Upper lobe of left lung (tissue), 6 donors: ENCODE measurements at regions not wholly inside any gene's neighbourhood (a gene's known extent, or its start where the extent isn't known, plus 50 kb on each side); places are given as distances from the start of the nearest gene placed in this dataset.

Source experiments
- ATAC-seq, 2 donors: fragments of 200-7000 bp; cut with Tn5 transposase; one replicate each; pipeline ENCODE4 v1.9.1; 2022; ENCODE audit warnings: mild to moderate bottlenecking in 2 of 2, moderate library complexity in 2 of 2; ENCODE audit not compliant: low FRiP score in 2 of 2
- DNase-seq, 2 donors: peaks; one replicate each; pipeline ENCODE4 v3.0.0-alpha.2; 2019 to 2020
- H3K27ac ChIP-seq, 4 donors: fragments of 200-600 bp; sonication (generic); one replicate each; pipeline ENCODE4 v1.5.1; 2016 to 2019
- H3K27me3 ChIP-seq, 4 donors: fragments of 200-600 bp; sonication (generic); one replicate each; pipeline ENCODE4 v1.5.1; 2017 to 2019
- H3K36me3 ChIP-seq, 4 donors: fragments of 200-600 bp; sonication (generic); one replicate each; pipeline ENCODE4 v1.5.1; 2016 to 2019
- H3K4me1 ChIP-seq, 4 donors: fragments of 200-600 bp; sonication (generic); one replicate each; pipeline ENCODE4 v1.5.1; 2018 to 2019
- H3K4me3 ChIP-seq, 4 donors: fragments of 200-600 bp; sonication (generic); one replicate each; pipeline ENCODE4 v1.5.1; 2017 to 2019; ENCODE audit warnings: mild to moderate bottlenecking in 2 of 4, moderate library complexity in 1 of 4
- H3K9me3 ChIP-seq, 4 donors: fragments of 200-600 bp; sonication (generic); one replicate each; pipeline ENCODE4 v1.5.1; 2018 to 2019
- EP300 ChIP-seq, 4 donors: sonication (generic); formaldehyde crosslinking; IDR thresholded peaks; one replicate each; pipeline ENCODE4 v1.5.1; 2017; ENCODE audit warnings: antibody characterized with exemption in 4 of 4, control low read depth in 2 of 4
- POLR2A ChIP-seq, 4 donors: fragments of 450-650 bp; IDR thresholded peaks; one replicate each; pipeline ENCODE4 v1.5.1; 2016 to 2017; ENCODE audit warnings: antibody characterized with exemption in 4 of 4, mild to moderate bottlenecking in 2 of 4
- POLR2AphosphoS5 ChIP-seq, 2 donors: sonication (generic); formaldehyde crosslinking; IDR thresholded peaks; one replicate each; pipeline ENCODE4 v1.5.1; 2017; ENCODE audit warnings: antibody characterized with exemption in 2 of 2
- whole genome bisulfite sequencing, 2 donors: methylation state at CpG; one replicate each; pipeline ENCODE4 v1.1.5; 2017 to 2018; 5-methylcytosine and 5-hydroxymethylcytosine counted together
- TF ChIP-seq, protein P1 (sequence below), 6 experiments: fragments of 450-650 bp in 4 of 6; fragments of 200-600 bp in 2 of 6; sonication (generic) in 2 of 6; IDR thresholded peaks; one replicate each; pipeline ENCODE4 v1.5.1; 2016 to 2019; ENCODE audit warnings: antibody characterized with exemption in 6 of 6
- donor health status: DM: no; HTN: no; CAD: no; lungs with moderate emphysema.
- donor health status: DM: no; HTN: yes; CAD: no; lungs with severe emphysema.

DNA sequence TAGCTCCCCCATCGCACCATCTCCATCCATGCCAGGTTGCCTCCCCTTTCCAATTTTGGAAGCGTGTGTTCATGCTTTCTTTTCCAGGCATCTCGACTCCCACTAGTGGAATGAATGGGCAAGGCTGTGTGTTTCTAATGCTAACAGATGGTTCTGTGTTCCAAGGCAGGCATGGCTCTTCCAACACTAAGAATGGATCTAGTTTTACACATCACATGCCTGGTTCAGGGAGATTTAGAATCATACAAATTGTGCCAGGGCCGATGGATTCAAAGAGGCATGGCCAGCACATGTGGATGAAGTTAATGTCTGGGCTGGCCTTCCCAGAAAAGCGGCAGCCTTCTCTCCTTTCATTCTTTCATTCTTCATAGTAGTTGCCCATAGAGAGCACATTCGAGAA lies 438.7 kb downstream of the PRDM2 start:
- H3K27ac ChIP-seq: no peak overlapping the region

DNA sequence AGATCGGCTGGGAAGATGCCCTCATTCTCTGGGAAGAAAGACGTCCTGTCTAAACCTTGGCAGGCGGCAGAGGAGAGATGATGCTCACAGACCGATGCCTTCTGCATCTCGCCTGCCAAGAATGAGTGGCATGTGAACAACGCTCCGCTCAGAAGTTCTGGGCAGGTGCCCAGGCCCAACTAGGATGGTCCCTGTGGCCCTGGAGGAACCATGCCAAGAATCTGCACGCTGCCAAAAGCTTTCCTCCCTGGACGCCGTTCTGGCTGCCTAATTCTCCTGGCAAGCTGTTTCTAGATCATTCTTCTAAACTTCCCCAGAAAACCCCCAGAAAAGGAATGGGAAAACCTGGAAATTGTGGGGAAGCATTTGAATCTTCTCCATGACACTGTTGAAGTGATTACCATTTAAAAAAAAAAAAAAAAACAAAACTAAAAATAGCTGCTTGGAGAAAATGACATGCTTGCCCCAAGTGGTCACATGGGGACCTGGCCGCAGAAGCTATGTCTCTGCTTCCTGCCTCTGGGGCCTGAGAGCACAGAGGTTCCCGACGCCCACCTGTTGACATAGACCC lies 440.9 kb downstream of the PRDM2 start:
- Histone ChIP-seq H3K4me3 (no peak overlapping the region), H3K36me3 (no peaks in the 10 kb centered on the region), H3K27ac (peak overlapping the region in 3 of 4 donors; percentile 19 to 40 (median 27)), H3K9me3 (no peaks in the 10 kb centered on the region), H3K27me3 (no peaks in the 10 kb centered on the region), H3K4me1 (peaks cover 7 to 21% (median 16%) of the 10 kb centered on the region in 4 donors)
- 42 to 67% methylated on average over 13 of the region's 13 CpGs for WGBS, 2 donors
- TF ChIP-seq EP300 (IDR thresholded peaks at IDR 0.05) (no peak), POLR2A (IDR thresholded peaks at IDR 0.05) (no peak), POLR2AphosphoS5 (IDR thresholded peaks at IDR 0.05) (no peak)
- DNase-seq (peak in 1 of 2 donors; percentile 31), ATAC-seq (peak in 1 of 2 donors; percentile 42)

More for the DNA sequence above, 438.7 kb downstream of the PRDM2 start:
- no peak for DNase-seq
- no peak for ATAC-seq
- Histone ChIP-seq H3K27me3 (no peaks in the 10 kb centered on the region), H3K9me3 (no peaks in the 10 kb centered on the region), H3K4me1 (peaks cover 7 to 21% (median 16%) of the 10 kb centered on the region in 4 donors), H3K4me3 (no peak overlapping the region), H3K36me3 (no peaks in the 10 kb centered on the region)
- 68 to 76% methylated on average over 6 of the region's 6 CpGs for WGBS, 2 donors
- TF ChIP-seq, protein P1, sequence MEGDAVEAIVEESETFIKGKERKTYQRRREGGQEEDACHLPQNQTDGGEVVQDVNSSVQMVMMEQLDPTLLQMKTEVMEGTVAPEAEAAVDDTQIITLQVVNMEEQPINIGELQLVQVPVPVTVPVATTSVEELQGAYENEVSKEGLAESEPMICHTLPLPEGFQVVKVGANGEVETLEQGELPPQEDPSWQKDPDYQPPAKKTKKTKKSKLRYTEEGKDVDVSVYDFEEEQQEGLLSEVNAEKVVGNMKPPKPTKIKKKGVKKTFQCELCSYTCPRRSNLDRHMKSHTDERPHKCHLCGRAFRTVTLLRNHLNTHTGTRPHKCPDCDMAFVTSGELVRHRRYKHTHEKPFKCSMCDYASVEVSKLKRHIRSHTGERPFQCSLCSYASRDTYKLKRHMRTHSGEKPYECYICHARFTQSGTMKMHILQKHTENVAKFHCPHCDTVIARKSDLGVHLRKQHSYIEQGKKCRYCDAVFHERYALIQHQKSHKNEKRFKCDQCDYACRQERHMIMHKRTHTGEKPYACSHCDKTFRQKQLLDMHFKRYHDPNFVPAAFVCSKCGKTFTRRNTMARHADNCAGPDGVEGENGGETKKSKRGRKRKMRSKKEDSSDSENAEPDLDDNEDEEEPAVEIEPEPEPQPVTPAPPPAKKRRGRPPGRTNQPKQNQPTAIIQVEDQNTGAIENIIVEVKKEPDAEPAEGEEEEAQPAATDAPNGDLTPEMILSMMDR (IDR thresholded peaks at IDR 0.05): peak in 1 of 6 experiments; percentile 25
- TF ChIP-seq EP300 (IDR thresholded peaks at IDR 0.05): no peak

DNA sequence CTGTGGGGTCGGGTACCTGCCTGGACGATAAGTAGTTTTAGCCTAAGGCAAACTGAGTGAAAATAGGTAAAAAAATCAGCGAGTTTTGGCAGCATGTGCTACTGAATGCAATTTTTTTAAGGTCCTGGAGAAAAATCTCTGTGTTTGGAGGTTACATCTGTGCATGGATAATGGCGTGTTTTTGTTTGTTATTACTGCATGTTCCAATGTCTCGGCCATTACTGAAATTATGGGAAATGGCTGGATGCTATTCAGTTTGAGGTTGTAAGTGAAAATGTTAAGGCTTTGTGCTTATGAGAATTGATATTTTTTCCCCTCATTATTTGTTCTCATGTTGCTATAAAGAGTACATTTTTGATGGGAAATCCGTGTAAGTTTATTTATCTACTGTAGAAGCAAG lies 441.7 kb downstream of the PRDM2 start:
- Histone ChIP-seq H3K4me3 (no peak overlapping the region), H3K27ac (peak overlapping the region in 3 of 4 donors; percentile 16 to 24 (median 19)), H3K36me3 (no peaks in the 10 kb centered on the region), H3K27me3 (no peaks in the 10 kb centered on the region), H3K4me1 (peaks cover 7 to 21% (median 16%) of the 10 kb centered on the region in 4 donors), H3K9me3 (no peaks in the 10 kb centered on the region)
- ATAC-seq: no peak
- no peak for TF ChIP-seq EP300 (IDR thresholded peaks at IDR 0.05)
- no peak for TF ChIP-seq POLR2AphosphoS5 (IDR thresholded peaks at IDR 0.05)
- TF ChIP-seq, protein P1 (IDR thresholded peaks at IDR 0.05): no peak
- DNase-seq: no peak
- 58 to 60% methylated on average over 6 of the region's 6 CpGs for WGBS, 2 donors

DNA sequence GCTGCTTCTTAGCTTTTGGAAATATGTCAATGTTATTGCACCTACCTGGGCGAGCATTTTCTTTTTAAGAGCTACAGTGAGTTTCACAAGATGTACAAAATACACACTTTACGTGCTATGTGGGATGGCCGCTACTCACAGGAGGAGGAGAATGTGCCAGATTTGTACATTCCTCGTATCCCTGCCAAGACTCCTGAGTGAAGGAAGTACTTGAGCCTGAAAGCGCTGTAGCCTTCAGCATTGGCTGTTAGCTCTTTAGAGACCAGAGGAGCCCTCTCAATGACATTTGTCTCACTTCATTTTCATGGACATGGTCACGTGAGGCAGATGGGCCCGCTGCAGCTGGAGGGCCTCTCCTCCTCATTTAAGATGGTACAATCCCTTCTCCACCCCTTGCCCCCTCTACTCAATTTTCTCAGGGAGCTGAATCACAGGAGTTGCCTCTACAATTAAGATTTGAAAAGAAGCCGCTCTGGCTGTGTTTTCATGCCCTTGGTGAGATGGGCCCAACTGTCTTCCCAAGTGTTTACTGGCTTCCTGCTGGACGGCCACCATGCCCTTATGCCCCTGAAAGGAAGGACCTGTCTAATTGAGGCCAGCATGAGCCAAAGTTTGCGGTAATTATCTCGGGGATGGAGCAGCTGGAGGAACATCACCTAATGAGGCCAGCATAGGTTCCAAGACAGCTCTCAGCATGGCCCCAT lies 442.6 kb downstream of the PRDM2 start:
- ATAC-seq (peak; percentile 53 to 86), DNase-seq (peak in 1 of 2 donors; percentile 69)
- Histone ChIP-seq H3K27me3 (no peaks in the 10 kb centered on the region), H3K4me3 (no peak overlapping the region), H3K36me3 (no peaks in the 10 kb centered on the region), H3K9me3 (no peaks in the 10 kb centered on the region), H3K27ac (no peak overlapping the region), H3K4me1 (peaks cover 7 to 21% (median 16%) of the 10 kb centered on the region in 4 donors)
- WGBS, 2 donors: 57 to 67% methylated on average over 11 of the region's 11 CpGs
- peak in 1 of 4 donors; percentile 62 for TF ChIP-seq EP300 (IDR thresholded peaks at IDR 0.05)
- TF ChIP-seq POLR2AphosphoS5 (IDR thresholded peaks at IDR 0.05): peak in 1 of 2 donors; percentile 27
- TF ChIP-seq POLR2A (IDR thresholded peaks at IDR 0.05): no peak

DNA sequence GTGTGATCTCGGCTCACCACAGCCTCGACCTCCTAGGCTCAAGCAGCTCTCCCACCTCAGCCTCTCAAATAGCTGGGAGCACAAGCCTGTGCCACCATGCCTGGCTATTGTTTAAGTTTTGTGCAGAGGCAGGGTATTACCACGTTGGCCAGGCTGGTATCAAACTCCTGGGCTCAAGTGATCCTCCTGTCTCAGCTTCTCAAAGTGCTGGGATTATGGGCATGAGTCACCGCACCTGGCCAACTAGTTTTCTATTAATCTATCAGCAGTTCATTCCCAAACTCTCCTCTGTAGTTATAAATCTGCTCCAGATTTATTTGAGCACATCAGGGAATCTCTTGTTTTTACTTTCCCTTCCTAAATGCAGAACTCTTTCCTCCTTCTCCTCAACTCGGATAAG lies 443.8 kb downstream of the PRDM2 start:
- Histone ChIP-seq H3K27me3 (no peaks in the 10 kb centered on the region), H3K9me3 (no peaks in the 10 kb centered on the region), H3K27ac (no peak overlapping the region), H3K36me3 (no peaks in the 10 kb centered on the region), H3K4me1 (peaks cover 7 to 21% (median 16%) of the 10 kb centered on the region in 4 donors), H3K4me3 (no peak overlapping the region)
- no peak for ATAC-seq
- WGBS, 2 donors: 78 to 82% methylated on average over 5 of the region's 5 CpGs
- no peak for DNase-seq
- TF ChIP-seq, protein P1 (IDR thresholded peaks at IDR 0.05): no peak
- no peak for TF ChIP-seq POLR2AphosphoS5 (IDR thresholded peaks at IDR 0.05)
- TF ChIP-seq EP300 (IDR thresholded peaks at IDR 0.05): no peak
- no peak for TF ChIP-seq POLR2A (IDR thresholded peaks at IDR 0.05)
